Mammary epithelial cell (primary cell): ENCODE measurements at regions not wholly inside any gene's neighbourhood (a gene's known extent, or its start where the extent isn't known, plus 50 kb on each side); places are given as distances from the start of the nearest gene placed in this dataset.

Source experiments
- CTCF ChIP-seq, 2 donors: IDR thresholded peaks in 1 of 2; conservative IDR thresholded peaks in 1 of 2; 2 replicates each; pipeline ENCODE4 v1.5.1; 2011 to 2012; ENCODE audit warnings: inconsistent platforms in 2 of 2, low read length in 2 of 2, mild to moderate bottlenecking in 2 of 2, control low read depth in 1 of 2, low read depth in 1 of 2; ENCODE audit not compliant: insufficient read depth in 1 of 2; ENCODE audit errors: extremely low read depth in 1 of 2
- EZH2 ChIP-seq: IDR thresholded peaks from 2 replicates; pipeline ENCODE4 v1.6.1; 2012; ENCODE audit warnings: low read length, inconsistent platforms, borderline replicate concordance

- TF ChIP-seq CTCF (conservative IDR thresholded peaks at IDR 0.05 in 1 of 2, IDR thresholded peaks at IDR 0.05 in 1 of 2; ENCODE audit: extremely low read depth in 1 of 2, insufficient read depth in 1 of 2, low read depth in 1 of 2, low read length in 2 of 2) = no peak
- TF ChIP-seq EZH2 = no peak
These were observed 243.5 kb downstream of the FOXL1 start for GRCh38 chr16:86821895-86822294.
